T-cell (primary cell): ENCODE measurements at regions not wholly inside any gene's neighbourhood (a gene's known extent, or its start where the extent isn't known, plus 50 kb on each side); places are given as distances from the start of the nearest gene placed in this dataset.

ENCODE experiments used
- ATAC-seq, 4 experiments: fragments of 200-7000 bp in 3 of 4; fragments of 150-1000 bp in 1 of 4; cut with Tn5 transposase; replicated peaks in 1 of 4; 1 replicate in 3 of 4; 2 replicates in 1 of 4; pipeline ENCODE4 v1.10.0; 2021; ENCODE audit warnings: moderate library complexity in 3 of 4, mild to moderate bottlenecking in 2 of 4, moderate number of reproducible peaks in 1 of 4
- CTCF ChIA-PET, 2 donors: fragments of 300-600 bp; sonication (Branson Sonifier 250); formaldehyde crosslinking; loops; one replicate each; lab custom pipeline; 2022; ENCODE audit warnings: antibody characterized with exemption in 2 of 2; lab: Charles Lee
- POLR2A ChIA-PET, 2 donors: fragments of 300-600 bp; sonication (Branson Sonifier 250); formaldehyde crosslinking; loops; one replicate each; lab custom pipeline; 2022; ENCODE audit warnings: antibody characterized with exemption in 2 of 2; lab: Charles Lee
- DNase-seq, 35 experiments: peaks; one replicate each; pipeline versions ENCODE4 v3.0.0 to v3.0.0-alpha.2; 2013 to 2023
- H3K27ac ChIP-seq: one replicate; pipeline ENCODE4 v1.5.1; 2013; ENCODE audit warnings: low read length
- H3K27me3 ChIP-seq, 2 experiments: replicated peaks in 1 of 2; 1 replicate in 1 of 2; 2 replicates in 1 of 2; pipeline versions ENCODE4 v1.6.1 to v1.7.0; 2013; ENCODE audit warnings: low read length in 1 of 2, mixed read lengths in 1 of 2; ENCODE audit not compliant: control insufficient read depth in 2 of 2, insufficient read depth in 2 of 2; ENCODE audit errors: extremely low read depth in 1 of 2
- H3K36me3 ChIP-seq, 2 donors: 1 replicate in 1 of 2; 2 replicates in 1 of 2; pipeline versions ENCODE4 v1.6.1 to v1.7.0; 2013; ENCODE audit warnings: low read length in 1 of 2; ENCODE audit not compliant: control insufficient read depth in 2 of 2, insufficient read depth in 1 of 2; ENCODE audit errors: extremely low read depth in 1 of 2
- H3K4me1 ChIP-seq, 2 experiments: 1 replicate in 1 of 2; 2 replicates in 1 of 2; pipeline versions ENCODE4 v1.6.1 to v1.7.0; 2013; ENCODE audit warnings: low read length in 2 of 2, mixed read lengths in 1 of 2; ENCODE audit not compliant: insufficient read depth in 2 of 2, control insufficient read depth in 1 of 2; ENCODE audit errors: extremely low read depth in 1 of 2
- H3K4me3 ChIP-seq, 2 donors: 1 replicate in 1 of 2; 2 replicates in 1 of 2; pipeline versions ENCODE4 v1.5.1 to v1.7.0; 2013; ENCODE audit warnings: mild to moderate bottlenecking in 2 of 2, low read length in 1 of 2, moderate library complexity in 1 of 2; ENCODE audit not compliant: control insufficient read depth in 1 of 2; ENCODE audit errors: extremely low read depth in 1 of 2
- H3K9me3 ChIP-seq: 2 replicates; pipeline ENCODE4 v1.7.0; 2013
- H3K27ac Mint-ChIP-seq, 2 donors: one replicate each; pipeline ENCODE4 v1.8.0; 2020 to 2021; ENCODE audit warnings: mild to moderate bottlenecking in 2 of 2, mixed read lengths in 2 of 2
- H3K27me3 Mint-ChIP-seq, 2 donors: one replicate each; pipeline ENCODE4 v1.8.0; 2021 to 2022; ENCODE audit warnings: mixed read lengths in 2 of 2
- H3K36me3 Mint-ChIP-seq: one replicate; pipeline ENCODE4 v1.8.0; 2021; ENCODE audit warnings: mixed read lengths
- H3K4me1 Mint-ChIP-seq, 3 donors: one replicate each; pipeline ENCODE4 v1.8.0; 2020 to 2022; ENCODE audit warnings: mixed read lengths in 3 of 3, mild to moderate bottlenecking in 1 of 3
- H3K4me3 Mint-ChIP-seq, 3 donors: one replicate each; pipeline ENCODE4 v1.8.0; 2020 to 2022; ENCODE audit warnings: mild to moderate bottlenecking in 3 of 3, mixed read lengths in 3 of 3, moderate library complexity in 3 of 3
- H3K9me3 Mint-ChIP-seq, 3 donors: one replicate each; pipeline ENCODE4 v1.8.0; 2020 to 2022; ENCODE audit warnings: mixed read lengths in 3 of 3
- WGBS: methylation state at CpG from one replicate; pipeline ENCODE4 v1.1.5; 2013; ENCODE audit warnings: missing lambda C conversion rate; ENCODE audit not compliant: insufficient coverage; 5-methylcytosine and 5-hydroxymethylcytosine counted together

- H3K27me3 ChIP-seq, result no peaks in the 10 kb centered on the region
- DNase-seq, result no peak
- CTCF ChIA-PET, result no interaction called here
- Mint-ChIP-seq H3K27ac (no peak overlapping the region), H3K4me1 (no peaks in the 10 kb centered on the region), H3K36me3 (no peaks in the 10 kb centered on the region), H3K4me3 (no peak overlapping the region), H3K9me3 (peaks cover 3 to 12% (median 7%) of the 10 kb centered on the region in 3 donors), H3K27me3 (no peaks in the 10 kb centered on the region)
- no CpG with 5 or more reads among the region's 5 CpGs for WGBS
- no peak overlapping the region for H3K4me3 ChIP-seq
- ATAC-seq, result no peak
- no peaks in the 10 kb centered on the region for H3K4me1 ChIP-seq
- no peaks in the 10 kb centered on the region for H3K9me3 ChIP-seq
- no peak overlapping the region for H3K27ac ChIP-seq
- POLR2A ChIA-PET, result no interaction called here
- no peaks in the 10 kb centered on the region for H3K36me3 ChIP-seq
These were observed 509.4 kb upstream of the SETBP1 start for GRCh38 chr18:44171301-44171700.

GRCh38 chr18:44175891-44176290, 504.8 kb upstream of the SETBP1 start:
- no peak overlapping the region for H3K27ac ChIP-seq
- no peak overlapping the region for H3K27ac Mint-ChIP-seq
- H3K4me3 ChIP-seq, result no peak overlapping the region
- DNase-seq, result no peak
- H3K36me3 Mint-ChIP-seq, result no peaks in the 10 kb centered on the region
- peaks cover 8 to 17% (median 13%) of the 10 kb centered on the region in 3 donors for H3K9me3 Mint-ChIP-seq
- H3K4me1 Mint-ChIP-seq, result no peaks in the 10 kb centered on the region
- H3K4me1 ChIP-seq, result no peaks in the 10 kb centered on the region
- ChIA-PET POLR2A (no interaction called here), CTCF (no interaction called here)
- H3K27me3 ChIP-seq, result no peaks in the 10 kb centered on the region
- H3K9me3 ChIP-seq, result no peaks in the 10 kb centered on the region
- no peaks in the 10 kb centered on the region for H3K36me3 ChIP-seq
- no peak overlapping the region for H3K4me3 Mint-ChIP-seq
- H3K27me3 Mint-ChIP-seq, result no peaks in the 10 kb centered on the region
- no peak for ATAC-seq
- WGBS, result 86% methylated on average over 1 of the region's 2 CpGs

DNA sequence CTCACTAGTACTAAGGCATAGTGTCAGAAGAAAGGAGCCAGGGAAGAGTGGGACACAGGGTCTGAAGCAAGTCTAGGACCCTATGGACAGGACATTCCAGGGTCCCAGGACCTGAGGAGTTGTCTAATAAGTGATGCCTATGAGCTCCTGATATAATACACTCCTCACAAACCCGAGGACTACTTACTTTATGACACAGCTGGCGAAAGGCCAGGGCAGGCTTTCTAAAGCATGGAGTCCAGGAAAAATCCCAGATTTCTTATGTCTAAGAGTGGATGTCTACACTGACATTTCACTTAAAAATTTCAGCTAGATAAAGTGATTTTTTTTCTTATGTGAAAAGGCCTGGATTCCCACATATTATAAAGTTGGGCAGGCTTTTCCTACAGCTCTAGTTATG, 502.2 kb upstream of the SETBP1 start:
- no peaks in the 10 kb centered on the region for H3K9me3 ChIP-seq
- peaks cover 6 to 18% (median 8%) of the 10 kb centered on the region in 3 donors for H3K9me3 Mint-ChIP-seq
- ChIA-PET POLR2A (no interaction called here), CTCF (no interaction called here)
- no peaks in the 10 kb centered on the region for H3K27me3 Mint-ChIP-seq
- no peak overlapping the region for H3K27ac Mint-ChIP-seq
- ATAC-seq (no peak), DNase-seq (no peak)
- WGBS, result no CpG with 5 or more reads among the region's 2 CpGs
- no peak overlapping the region for H3K27ac ChIP-seq
- H3K4me3 ChIP-seq, result no peak overlapping the region
- no peaks in the 10 kb centered on the region for H3K36me3 Mint-ChIP-seq
- no peak overlapping the region for H3K4me3 Mint-ChIP-seq
- H3K27me3 ChIP-seq, result no peaks in the 10 kb centered on the region
- no peaks in the 10 kb centered on the region for H3K4me1 Mint-ChIP-seq
- no peaks in the 10 kb centered on the region for H3K36me3 ChIP-seq
- no peaks in the 10 kb centered on the region for H3K4me1 ChIP-seq

DNA sequence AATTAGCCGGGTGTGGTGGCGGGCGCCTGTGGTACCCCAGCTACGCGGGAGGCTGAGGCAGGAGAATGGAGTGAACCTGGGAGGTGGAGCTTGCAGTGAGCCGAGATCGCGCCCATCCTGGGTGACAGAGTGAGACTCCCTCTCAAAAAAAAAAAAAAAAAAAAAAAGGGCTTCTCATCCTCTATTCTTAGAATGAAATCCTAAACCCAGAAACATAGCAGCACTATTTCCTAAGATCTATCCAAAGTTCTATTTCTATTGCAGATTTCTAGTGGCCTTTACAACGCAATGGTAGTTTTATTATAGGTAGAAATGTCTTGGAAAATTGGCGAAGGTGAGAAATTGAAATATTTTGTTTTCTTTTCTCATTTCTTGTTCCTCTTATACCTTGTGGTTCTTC, 501.0 kb upstream of the SETBP1 start:
- Histone ChIP-seq H3K4me1 (no peaks in the 10 kb centered on the region), H3K9me3 (no peaks in the 10 kb centered on the region), H3K36me3 (no peaks in the 10 kb centered on the region), H3K27ac (no peak overlapping the region), H3K4me3 (no peak overlapping the region), H3K27me3 (no peaks in the 10 kb centered on the region)
- ATAC-seq (no peak), DNase-seq (no peak)
- ChIA-PET POLR2A (no interaction called here), CTCF (no interaction called here)
- Mint-ChIP-seq H3K4me1 (no peaks in the 10 kb centered on the region), H3K4me3 (no peak overlapping the region), H3K36me3 (no peaks in the 10 kb centered on the region), H3K27me3 (no peaks in the 10 kb centered on the region), H3K9me3 (peaks cover 6 to 17% (median 8%) of the 10 kb centered on the region in 3 donors), H3K27ac (no peak overlapping the region)
- no CpG with 5 or more reads among the region's 10 CpGs for WGBS

GRCh38 chr18:44180683-44181082, 500.0 kb upstream of the SETBP1 start:
- Histone ChIP-seq H3K4me1 (no peaks in the 10 kb centered on the region), H3K27ac (no peak overlapping the region), H3K36me3 (no peaks in the 10 kb centered on the region), H3K9me3 (no peaks in the 10 kb centered on the region), H3K4me3 (no peak overlapping the region), H3K27me3 (no peaks in the 10 kb centered on the region)
- Mint-ChIP-seq H3K27me3 (no peaks in the 10 kb centered on the region), H3K36me3 (no peaks in the 10 kb centered on the region), H3K27ac (no peak overlapping the region), H3K4me3 (no peak overlapping the region), H3K4me1 (no peaks in the 10 kb centered on the region), H3K9me3 (peaks cover 6 to 16% (median 8%) of the 10 kb centered on the region in 3 donors)
- ChIA-PET POLR2A (no interaction called here), CTCF (no interaction called here)
- DNase-seq (no peak), ATAC-seq (no peak)
- whole genome bisulfite sequencing, result no CpG with 5 or more reads among the region's 1 CpG

GRCh38 chr18:44181951-44182747, 498.5 kb upstream of the SETBP1 start:
- no peaks in the 10 kb centered on the region for H3K9me3 ChIP-seq
- ChIA-PET CTCF (no interaction called here), POLR2A (no interaction called here)
- H3K4me3 Mint-ChIP-seq, result no peak overlapping the region
- no peaks in the 10 kb centered on the region for H3K36me3 ChIP-seq
- H3K27me3 Mint-ChIP-seq, result no peaks in the 10 kb centered on the region
- 80% methylated on average over 1 of the region's 3 CpGs for WGBS
- no peaks in the 10 kb centered on the region for H3K27me3 ChIP-seq
- no peak overlapping the region for H3K27ac Mint-ChIP-seq
- no peaks in the 10 kb centered on the region for H3K4me1 ChIP-seq
- H3K27ac ChIP-seq, result no peak overlapping the region
- H3K4me1 Mint-ChIP-seq, result no peaks in the 10 kb centered on the region
- ATAC-seq, result no peak
- DNase-seq, result no peak
- no peaks in the 10 kb centered on the region for H3K36me3 Mint-ChIP-seq
- peaks cover 1 to 8% (median 7%) of the 10 kb centered on the region in 3 donors for H3K9me3 Mint-ChIP-seq
- no peak overlapping the region for H3K4me3 ChIP-seq
